Lung (tissue), 11 donors: ENCODE measurements at regions not wholly inside any gene's neighbourhood (a gene's known extent, or its start where the extent isn't known, plus 50 kb on each side); places are given as distances from the start of the nearest gene placed in this dataset.

ENCODE experiments used
- ATAC-seq: fragments of 200-7000 bp; cut with Tn5 transposase; one replicate; pipeline ENCODE4 v1.9.1; 2020; ENCODE audit warnings: moderate number of reproducible peaks; ENCODE audit not compliant: insufficient read depth, low FRiP score
- DNase-seq, 3 donors: peaks; one replicate each; pipeline ENCODE4 v3.0.0-alpha.2; 2013 to 2017
- H3K27ac ChIP-seq, 2 donors: one replicate each; pipeline ENCODE4 v1.5.1; 2013; ENCODE audit warnings: mild to moderate bottlenecking in 2 of 2, moderate library complexity in 2 of 2, control low read depth in 1 of 2, inconsistent platforms in 1 of 2, low read depth in 1 of 2, low read length in 1 of 2
- H3K27me3 ChIP-seq, 3 donors: one replicate each; pipeline ENCODE4 v1.5.1; 2013; ENCODE audit warnings: low read length in 2 of 3; ENCODE audit not compliant: control insufficient read depth in 3 of 3, insufficient read depth in 3 of 3
- H3K36me3 ChIP-seq, 4 donors: one replicate each; pipeline ENCODE4 v1.5.1; 2013; ENCODE audit warnings: low read length in 4 of 4, mild to moderate bottlenecking in 1 of 4, moderate library complexity in 1 of 4; ENCODE audit not compliant: control insufficient read depth in 4 of 4, insufficient read depth in 4 of 4
- H3K4me1 ChIP-seq, 5 donors: one replicate each; pipeline ENCODE4 v1.5.1; 2013; ENCODE audit warnings: low read length in 5 of 5, mild to moderate bottlenecking in 2 of 5, moderate library complexity in 1 of 5; ENCODE audit not compliant: control insufficient read depth in 5 of 5, insufficient read depth in 5 of 5
- H3K4me3 ChIP-seq: one replicate; pipeline ENCODE4 v1.5.1; 2013; ENCODE audit warnings: mild to moderate bottlenecking, control low read depth, moderate library complexity
- H3K9ac ChIP-seq, 2 donors: one replicate each; pipeline ENCODE4 v1.5.1; 2013; ENCODE audit warnings: low read length in 2 of 2, control low read depth in 1 of 2; ENCODE audit not compliant: insufficient read depth in 1 of 2
- H3K9me3 ChIP-seq, 4 donors: one replicate each; pipeline ENCODE4 v1.5.1; 2013; ENCODE audit warnings: low read length in 3 of 4, mild to moderate bottlenecking in 1 of 4, moderate library complexity in 1 of 4; ENCODE audit not compliant: control insufficient read depth in 4 of 4, insufficient read depth in 3 of 4
- WGBS, 2 donors: extraction: QIAGEN DNeasy Blood & Tissue Kit; methylation state at CpG; one replicate each; pipeline ENCODE4 v1.1.7; 2013; 5-methylcytosine and 5-hydroxymethylcytosine counted together
- TF ChIP-seq, protein P1 (sequence below): IDR thresholded peaks from 2 replicates; pipeline ENCODE4 v1.5.1; 2012; ENCODE audit warnings: mild to moderate bottlenecking; ENCODE audit errors: control extremely low read depth, extremely low read depth
- donor health status: control.
- donor health status: control.
- donor health status: Bipolar disorder and iron deficiency.
- donor health status: healthy.
- donor health status: DM: yes; HTN: yes; CAD: no.

GRCh38 chr15:93474728-93475127 lies 385.7 kb upstream of the RGMA start:
- 70 to 82% methylated on average over 9 of the region's 9 CpGs for WGBS, 2 donors
- no peak for ATAC-seq
- no peak overlapping the region for H3K4me3 ChIP-seq
- H3K4me1 ChIP-seq: no peaks in the 10 kb centered on the region
- no peak for DNase-seq
- no peaks in the 10 kb centered on the region for H3K27me3 ChIP-seq
- H3K9ac ChIP-seq: no peak overlapping the region
- H3K27ac ChIP-seq: no peak overlapping the region
- H3K36me3 ChIP-seq: no peaks in the 10 kb centered on the region
- H3K9me3 ChIP-seq: no peaks in the 10 kb centered on the region
- TF ChIP-seq, protein P1, sequence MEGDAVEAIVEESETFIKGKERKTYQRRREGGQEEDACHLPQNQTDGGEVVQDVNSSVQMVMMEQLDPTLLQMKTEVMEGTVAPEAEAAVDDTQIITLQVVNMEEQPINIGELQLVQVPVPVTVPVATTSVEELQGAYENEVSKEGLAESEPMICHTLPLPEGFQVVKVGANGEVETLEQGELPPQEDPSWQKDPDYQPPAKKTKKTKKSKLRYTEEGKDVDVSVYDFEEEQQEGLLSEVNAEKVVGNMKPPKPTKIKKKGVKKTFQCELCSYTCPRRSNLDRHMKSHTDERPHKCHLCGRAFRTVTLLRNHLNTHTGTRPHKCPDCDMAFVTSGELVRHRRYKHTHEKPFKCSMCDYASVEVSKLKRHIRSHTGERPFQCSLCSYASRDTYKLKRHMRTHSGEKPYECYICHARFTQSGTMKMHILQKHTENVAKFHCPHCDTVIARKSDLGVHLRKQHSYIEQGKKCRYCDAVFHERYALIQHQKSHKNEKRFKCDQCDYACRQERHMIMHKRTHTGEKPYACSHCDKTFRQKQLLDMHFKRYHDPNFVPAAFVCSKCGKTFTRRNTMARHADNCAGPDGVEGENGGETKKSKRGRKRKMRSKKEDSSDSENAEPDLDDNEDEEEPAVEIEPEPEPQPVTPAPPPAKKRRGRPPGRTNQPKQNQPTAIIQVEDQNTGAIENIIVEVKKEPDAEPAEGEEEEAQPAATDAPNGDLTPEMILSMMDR: no peak

DNA sequence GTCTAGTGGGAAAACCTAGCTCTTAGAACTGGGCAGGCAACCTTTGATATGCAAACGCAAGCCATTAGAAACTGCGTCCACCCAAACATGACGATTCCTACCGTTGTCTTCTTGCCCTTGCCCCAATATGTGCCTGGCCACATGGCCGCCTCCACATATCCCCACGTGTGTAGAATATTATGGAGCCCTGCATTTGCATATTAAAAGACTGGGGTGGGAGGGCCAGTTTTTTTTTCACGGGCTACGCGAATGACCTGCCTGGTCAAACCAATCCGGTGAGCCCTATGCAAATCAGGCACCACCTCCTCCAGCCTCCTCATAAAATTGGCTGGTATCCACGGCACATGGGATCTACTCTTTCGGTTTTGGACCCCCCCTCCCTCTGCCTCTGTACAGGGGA lies 381.0 kb upstream of the RGMA start:
- WGBS, 2 donors: 87 to 89% methylated on average over 12 of the region's 12 CpGs
- Histone ChIP-seq H3K9me3 (no peaks in the 10 kb centered on the region), H3K27me3 (no peaks in the 10 kb centered on the region), H3K36me3 (no peaks in the 10 kb centered on the region), H3K4me3 (no peak overlapping the region), H3K9ac (no peak overlapping the region), H3K27ac (no peak overlapping the region), H3K4me1 (no peaks in the 10 kb centered on the region)
- TF ChIP-seq, protein P1: no peak
- no peak for DNase-seq
- ATAC-seq: no peak

DNA sequence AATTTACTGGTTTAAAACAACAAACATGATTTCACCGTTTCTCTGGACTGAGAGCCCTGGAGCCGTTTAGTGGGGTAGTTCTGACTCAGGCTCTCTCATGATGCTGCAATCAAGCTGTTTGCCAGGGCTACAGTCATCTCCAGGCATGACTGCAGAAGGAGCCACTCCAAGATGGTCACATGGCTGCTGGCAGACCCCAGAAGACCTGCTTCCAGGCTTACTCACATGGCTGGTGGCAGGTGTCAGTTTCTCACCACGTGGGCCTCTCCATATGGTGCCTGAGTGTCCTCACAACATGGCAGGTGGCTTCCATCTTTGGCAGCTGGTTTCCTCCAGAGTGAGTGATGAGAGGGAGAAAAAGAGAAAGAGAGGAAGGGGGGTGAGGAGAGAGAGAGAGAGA lies 378.3 kb upstream of the RGMA start:
- no peak overlapping the region for H3K9ac ChIP-seq
- TF ChIP-seq, protein P1: no peak
- H3K9me3 ChIP-seq: no peaks in the 10 kb centered on the region
- no peak overlapping the region for H3K27ac ChIP-seq
- 33 to 49% methylated on average over 3 of the region's 3 CpGs for WGBS, 2 donors
- peak in 2 of 3 donors; percentile 16 to 23 for DNase-seq
- H3K4me3 ChIP-seq: no peak overlapping the region
- H3K36me3 ChIP-seq: no peaks in the 10 kb centered on the region
- H3K4me1 ChIP-seq: no peaks in the 10 kb centered on the region
- ATAC-seq: peak; percentile 62
- H3K27me3 ChIP-seq: no peaks in the 10 kb centered on the region

- Histone ChIP-seq H3K27me3 (no peaks in the 10 kb centered on the region), H3K27ac (no peak overlapping the region), H3K4me1 (no peaks in the 10 kb centered on the region), H3K4me3 (no peak overlapping the region), H3K36me3 (no peaks in the 10 kb centered on the region), H3K9ac (no peak overlapping the region), H3K9me3 (no peaks in the 10 kb centered on the region)
- DNase-seq: no peak
- ATAC-seq: no peak
- TF ChIP-seq, protein P1: no peak
- 71 to 81% methylated on average over 1 of the region's 1 CpG for WGBS, 2 donors
Measured at GRCh38 chr15:93466380-93466779, 377.4 kb upstream of the RGMA start.
